Fibroblast of mammary gland (primary cell): ENCODE measurements at regions not wholly inside any gene's neighbourhood (a gene's known extent, or its start where the extent isn't known, plus 50 kb on each side); places are given as distances from the start of the nearest gene placed in this dataset.

Experiments used
- DNase-seq: peaks from one replicate; pipeline ENCODE4 v3.0.0-alpha.2; 2010; ENCODE audit warnings: low read depth
- H3K4me3 ChIP-seq: 2 replicates; pipeline ENCODE4 v1.5.1; 2011; ENCODE audit warnings: low read depth, mild to moderate bottlenecking, low read length, moderate library complexity; ENCODE audit not compliant: control insufficient read depth
- CTCF ChIP-seq: conservative IDR thresholded peaks from 2 replicates; pipeline ENCODE4 v1.5.1; 2011; ENCODE audit warnings: low read depth, low read length, inconsistent platforms; ENCODE audit not compliant: control insufficient read depth, insufficient read depth

GRCh38 chr2:30331038-30331437, 99.7 kb downstream of the LBH start:
- DNase-seq: no peak
- no peak overlapping the region for H3K4me3 ChIP-seq
- no peak for TF ChIP-seq CTCF

GRCh38 chr2:30331869-30332268, 100.5 kb downstream of the LBH start:
- TF ChIP-seq CTCF: no peak
- no peak for DNase-seq
- no peak overlapping the region for H3K4me3 ChIP-seq

- H3K4me3 ChIP-seq: no peak overlapping the region
- TF ChIP-seq CTCF: no peak
- no peak for DNase-seq
These were observed 101.6 kb downstream of the LBH start for GRCh38 chr2:30332791-30333453.

GRCh38 chr2:30334762-30335363, 103.5 kb downstream of the LBH start:
- H3K4me3 ChIP-seq: no peak overlapping the region
- no peak for TF ChIP-seq CTCF

GRCh38 chr2:30336084-30336483, 104.8 kb downstream of the LBH start:
- no peak for DNase-seq
- H3K4me3 ChIP-seq: no peak overlapping the region
- no peak for TF ChIP-seq CTCF

More at GRCh38 chr2:30334762-30335363, 103.5 kb downstream of the LBH start:
- no peak for DNase-seq

GRCh38 chr2:30336978-30337841, 105.9 kb downstream of the LBH start:
- TF ChIP-seq CTCF: no peak
- no peak overlapping the region for H3K4me3 ChIP-seq
- no peak for DNase-seq
